ENCODE measurements at regions not wholly inside any gene's neighbourhood (a gene's known extent, or its start where the extent isn't known, plus 50 kb on each side); places are given as distances from the start of the nearest gene placed in this dataset.

- Histone ChIP-seq H3F3A (ENCODE audit: insufficient read depth, low read length) (no peaks in the 10 kb centered on the region), H3K4me3 (ENCODE audit: low read depth, low read length, poor library complexity, severe bottlenecking) (no peak overlapping the region), H3K27ac (ENCODE audit: low read depth, low read length, poor library complexity, severe bottlenecking) (no peak overlapping the region), H3K4me2 (ENCODE audit: low read length) (no peak overlapping the region), H3K27me3 (ENCODE audit: insufficient read depth, low read length) (no peaks in the 10 kb centered on the region), H3K36me3 (ENCODE audit: insufficient read depth, low read length) (no peaks in the 10 kb centered on the region), H3K9ac (ENCODE audit: low read length) (no peak overlapping the region), H3K9me2 (ENCODE audit: low read depth, low read length) (no peaks in the 10 kb centered on the region), H3K9me3 (ENCODE audit: low read length) (no peaks in the 10 kb centered on the region), H4K20me1 (ENCODE audit: insufficient read depth, low read length) (no peaks in the 10 kb centered on the region), H2AFZ (ENCODE audit: low read length) (no peak overlapping the region), H3K4me1 (ENCODE audit: insufficient read depth, low read length, severe bottlenecking) (no peaks in the 10 kb centered on the region), H3K79me2 (ENCODE audit: insufficient read depth, low read length) (no peaks in the 10 kb centered on the region)
- TF ChIP-seq CTCF (IDR thresholded peaks at IDR 0.05; ENCODE audit: low read length) (peak; percentile 84), EZH2 (IDR thresholded peaks at IDR 0.05; ENCODE audit: borderline replicate concordance, low read length) (no peak)
These were observed 106.5 kb upstream of the ACP3 start for GRCh38 chr3:132210476-132211346.

- Histone ChIP-seq H3K79me2 (ENCODE audit: insufficient read depth, low read length) (no peaks in the 10 kb centered on the region), H3K9me3 (ENCODE audit: low read length) (no peaks in the 10 kb centered on the region), H3F3A (ENCODE audit: insufficient read depth, low read length) (no peaks in the 10 kb centered on the region), H3K27me3 (ENCODE audit: insufficient read depth, low read length) (no peaks in the 10 kb centered on the region), H2AFZ (ENCODE audit: low read length) (no peak overlapping the region), H3K4me1 (ENCODE audit: insufficient read depth, low read length, severe bottlenecking) (no peaks in the 10 kb centered on the region), H3K36me3 (ENCODE audit: insufficient read depth, low read length) (no peaks in the 10 kb centered on the region), H3K4me3 (ENCODE audit: low read depth, low read length, poor library complexity, severe bottlenecking) (no peak overlapping the region), H3K9ac (ENCODE audit: low read length) (no peak overlapping the region), H4K20me1 (ENCODE audit: insufficient read depth, low read length) (no peaks in the 10 kb centered on the region), H3K9me2 (ENCODE audit: low read depth, low read length) (no peaks in the 10 kb centered on the region), H3K27ac (ENCODE audit: low read depth, low read length, poor library complexity, severe bottlenecking) (no peak overlapping the region), H3K4me2 (ENCODE audit: low read length) (no peak overlapping the region)
- TF ChIP-seq EZH2 (IDR thresholded peaks at IDR 0.05; ENCODE audit: borderline replicate concordance, low read length) (no peak), CTCF (IDR thresholded peaks at IDR 0.05; ENCODE audit: low read length) (no peak)
These were observed 105.3 kb upstream of the ACP3 start for GRCh38 chr3:132211896-132212295.

GRCh38 chr3:132218817-132219755 lies 98.1 kb upstream of the ACP3 start:
- Histone ChIP-seq H3F3A (ENCODE audit: insufficient read depth, low read length) (no peaks in the 10 kb centered on the region), H3K27me3 (ENCODE audit: insufficient read depth, low read length) (no peaks in the 10 kb centered on the region), H4K20me1 (ENCODE audit: insufficient read depth, low read length) (no peaks in the 10 kb centered on the region), H3K4me3 (ENCODE audit: low read depth, low read length, poor library complexity, severe bottlenecking) (no peak overlapping the region), H3K79me2 (ENCODE audit: insufficient read depth, low read length) (no peaks in the 10 kb centered on the region), H2AFZ (ENCODE audit: low read length) (no peak overlapping the region), H3K4me1 (ENCODE audit: insufficient read depth, low read length, severe bottlenecking) (no peaks in the 10 kb centered on the region), H3K9me2 (ENCODE audit: low read depth, low read length) (no peaks in the 10 kb centered on the region), H3K9ac (ENCODE audit: low read length) (no peak overlapping the region), H3K36me3 (ENCODE audit: insufficient read depth, low read length) (no peaks in the 10 kb centered on the region), H3K4me2 (ENCODE audit: low read length) (no peak overlapping the region), H3K9me3 (ENCODE audit: low read length) (no peaks in the 10 kb centered on the region), H3K27ac (ENCODE audit: low read depth, low read length, poor library complexity, severe bottlenecking) (no peak overlapping the region)
- TF ChIP-seq EZH2 (IDR thresholded peaks at IDR 0.05; ENCODE audit: borderline replicate concordance, low read length) (no peak), CTCF (IDR thresholded peaks at IDR 0.05; ENCODE audit: low read length) (no peak)
